ENCODE measurements at regions not wholly inside any gene's neighbourhood (a gene's known extent, or its start where the extent isn't known, plus 50 kb on each side); places are given as distances from the start of the nearest gene placed in this dataset.

DNA sequence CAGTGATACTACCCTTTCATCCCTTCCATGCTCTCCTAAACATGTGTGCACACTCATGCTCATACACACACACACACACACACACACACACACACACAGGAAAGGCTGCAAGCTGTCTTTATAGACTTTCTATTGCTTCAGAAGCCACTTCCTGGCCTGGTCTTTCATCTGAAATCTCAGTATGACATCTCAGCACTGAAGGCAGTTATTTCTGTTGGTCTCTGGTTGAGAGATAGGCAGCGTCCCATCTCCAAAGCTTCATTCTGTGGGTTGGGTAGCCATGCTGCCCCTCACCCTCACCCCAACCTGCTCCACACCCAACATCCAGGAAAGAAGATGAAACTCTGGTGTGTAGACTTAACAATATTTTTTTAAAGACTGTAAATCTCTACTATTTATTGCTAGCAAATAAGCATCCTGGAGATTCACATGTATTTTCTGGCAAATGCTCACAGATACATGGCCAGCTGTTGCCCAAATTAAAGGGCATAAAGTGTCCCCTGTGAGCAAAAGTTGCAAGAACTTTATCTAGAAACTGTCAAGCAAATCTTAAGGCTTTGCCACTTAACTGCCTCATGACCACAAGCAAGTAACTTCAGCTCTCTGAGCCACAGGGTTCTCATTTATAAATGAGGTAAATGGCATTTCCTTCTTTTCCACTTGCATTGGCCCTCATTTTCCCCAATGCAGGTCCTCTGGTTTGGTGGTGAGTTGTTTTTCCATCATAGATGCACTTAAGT lies 189.8 kb upstream of the AFF2 start:
- no peaks in the 10 kb centered on the region for H3K27me3 ChIP-seq (ENCODE audit: insufficient read depth, low read length)
- no peak overlapping the region for H3K9ac ChIP-seq (ENCODE audit: low read depth, low read length)

DNA sequence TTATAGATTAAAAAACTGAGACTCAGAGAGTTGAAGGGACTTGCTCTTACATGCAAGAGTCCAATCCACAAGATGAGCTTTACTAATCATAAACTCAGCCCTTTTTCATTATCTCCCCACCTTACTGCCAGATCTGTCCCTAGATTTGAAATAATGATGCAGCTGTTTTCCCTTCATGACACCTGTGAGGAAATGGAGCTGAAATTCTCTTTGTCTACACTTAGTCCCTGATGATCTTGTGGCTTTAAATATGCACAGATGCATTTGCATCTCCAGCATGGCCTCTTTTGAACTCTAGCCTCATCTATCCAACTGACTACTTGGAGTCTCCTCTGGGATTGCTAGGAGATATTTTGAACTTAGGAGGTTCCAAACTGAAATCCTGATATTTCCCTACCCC lies 188.9 kb upstream of the AFF2 start:
- Histone ChIP-seq H3K4me3 (ENCODE audit: low read length) (no peak overlapping the region), H3K27me3 (ENCODE audit: insufficient read depth, low read length) (no peaks in the 10 kb centered on the region), H3K27ac (ENCODE audit: low read length) (no peak overlapping the region), H3K4me1 (ENCODE audit: insufficient read depth, low read length) (no peaks in the 10 kb centered on the region), H3K9me3 (ENCODE audit: insufficient read depth, low read depth, low read length) (no peaks in the 10 kb centered on the region), H3K9ac (ENCODE audit: low read depth, low read length) (no peak overlapping the region), H3K36me3 (ENCODE audit: insufficient read depth, low read depth, low read length) (no peaks in the 10 kb centered on the region)

More for the DNA sequence above, 189.8 kb upstream of the AFF2 start:
- Histone ChIP-seq H3K27ac (ENCODE audit: low read length) (no peak overlapping the region), H3K4me3 (ENCODE audit: low read length) (no peak overlapping the region), H3K4me1 (ENCODE audit: insufficient read depth, low read length) (no peaks in the 10 kb centered on the region), H3K36me3 (ENCODE audit: insufficient read depth, low read depth, low read length) (no peaks in the 10 kb centered on the region), H3K9me3 (ENCODE audit: insufficient read depth, low read depth, low read length) (no peaks in the 10 kb centered on the region)

DNA sequence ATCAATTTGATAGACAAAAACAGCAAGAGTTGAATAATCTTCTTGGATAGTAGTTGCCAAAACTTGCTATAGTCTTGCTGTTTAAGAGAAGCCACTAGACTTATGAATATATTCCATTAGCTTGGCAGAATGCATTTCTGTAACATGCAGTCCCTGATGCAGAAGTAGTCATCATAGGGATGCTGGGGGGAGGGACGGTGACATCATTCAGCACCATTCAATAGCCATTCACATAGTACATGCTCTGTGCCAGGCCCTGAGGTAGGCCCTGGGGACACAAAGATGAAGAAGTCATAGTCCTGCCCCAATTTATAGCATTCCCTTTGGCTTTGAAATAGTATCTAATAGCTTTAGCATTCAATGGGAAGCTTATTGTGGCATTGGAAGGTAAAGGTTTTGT lies 185.5 kb upstream of the AFF2 start:
- Histone ChIP-seq H3K9me3 (ENCODE audit: insufficient read depth, low read depth, low read length) (no peaks in the 10 kb centered on the region), H3K27ac (ENCODE audit: low read length) (no peak overlapping the region), H3K4me1 (ENCODE audit: insufficient read depth, low read length) (no peaks in the 10 kb centered on the region), H3K4me3 (ENCODE audit: low read length) (no peak overlapping the region), H3K9ac (ENCODE audit: low read depth, low read length) (no peak overlapping the region), H3K27me3 (ENCODE audit: insufficient read depth, low read length) (no peaks in the 10 kb centered on the region), H3K36me3 (ENCODE audit: insufficient read depth, low read depth, low read length) (no peaks in the 10 kb centered on the region)

DNA sequence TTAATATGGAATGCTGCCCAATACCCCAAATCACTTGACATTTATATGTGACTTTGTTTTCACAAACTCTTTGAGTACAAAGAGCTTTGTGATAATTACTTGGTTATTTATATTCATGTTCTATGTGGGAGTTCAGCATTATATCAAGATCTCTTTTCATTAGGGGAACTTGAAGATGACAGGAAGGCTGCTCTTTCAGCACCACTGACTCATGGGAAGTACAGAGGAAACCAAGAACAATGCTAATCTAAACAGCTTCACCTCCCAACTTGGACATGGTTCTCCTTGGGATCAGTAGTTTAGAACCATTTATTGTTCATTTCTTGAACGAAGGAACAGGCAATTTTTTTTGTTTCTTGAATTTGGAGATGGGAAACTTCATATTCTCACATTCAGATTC lies 184.0 kb upstream of the AFF2 start:
- Histone ChIP-seq H3K4me1 (ENCODE audit: insufficient read depth, low read length) (no peaks in the 10 kb centered on the region), H3K27me3 (ENCODE audit: insufficient read depth, low read length) (no peaks in the 10 kb centered on the region), H3K9ac (ENCODE audit: low read depth, low read length) (no peak overlapping the region), H3K9me3 (ENCODE audit: insufficient read depth, low read depth, low read length) (no peaks in the 10 kb centered on the region), H3K4me3 (ENCODE audit: low read length) (no peak overlapping the region), H3K27ac (ENCODE audit: low read length) (no peak overlapping the region), H3K36me3 (ENCODE audit: insufficient read depth, low read depth, low read length) (no peaks in the 10 kb centered on the region)

DNA sequence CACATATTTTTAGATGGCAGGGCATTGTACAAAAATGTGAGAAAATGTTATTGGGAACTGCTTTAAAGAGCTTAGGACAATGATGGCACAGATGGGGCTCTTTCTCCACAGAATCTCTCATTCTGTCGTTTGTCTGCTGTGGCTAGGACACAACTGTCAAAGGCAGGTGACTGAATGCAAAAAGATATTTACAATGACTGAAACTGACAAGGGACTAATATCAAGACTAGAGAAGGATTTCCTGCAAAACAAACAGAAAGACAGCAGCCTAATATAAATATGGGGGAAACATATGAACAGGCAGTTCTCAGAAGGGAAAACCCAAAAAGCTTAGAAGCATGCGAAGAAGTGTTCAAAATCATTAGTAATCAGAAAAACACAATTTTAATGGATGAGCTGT lies 177.5 kb upstream of the AFF2 start:
- Histone ChIP-seq H3K9me3 (ENCODE audit: insufficient read depth, low read depth, low read length) (no peaks in the 10 kb centered on the region), H3K4me3 (ENCODE audit: low read length) (no peak overlapping the region), H3K36me3 (ENCODE audit: insufficient read depth, low read depth, low read length) (no peaks in the 10 kb centered on the region), H3K9ac (ENCODE audit: low read depth, low read length) (no peak overlapping the region), H3K27me3 (ENCODE audit: insufficient read depth, low read length) (no peaks in the 10 kb centered on the region), H3K27ac (ENCODE audit: low read length) (no peak overlapping the region), H3K4me1 (ENCODE audit: insufficient read depth, low read length) (no peaks in the 10 kb centered on the region)

DNA sequence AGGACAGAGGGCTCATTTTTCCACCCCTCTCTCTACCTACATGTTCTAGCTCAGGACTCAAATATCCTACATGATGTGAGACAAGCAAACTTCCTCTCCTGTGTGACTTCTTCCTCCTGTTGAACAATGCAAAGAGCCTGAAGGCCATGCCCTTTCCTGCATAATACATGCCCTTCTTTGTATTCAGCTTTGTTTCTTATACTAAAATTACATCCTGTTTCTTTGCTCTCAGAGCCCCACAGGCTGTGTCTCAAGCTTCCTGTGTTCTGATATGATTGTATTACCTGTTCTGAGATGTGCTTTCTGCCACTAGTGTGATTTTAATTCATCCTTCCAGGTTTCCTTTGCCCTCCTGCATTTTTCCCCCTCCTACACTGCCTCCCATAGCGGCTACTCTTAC lies 166.4 kb upstream of the AFF2 start:
- no peaks in the 10 kb centered on the region for H3K4me1 ChIP-seq (ENCODE audit: insufficient read depth, low read length)
- no peak overlapping the region for H3K4me3 ChIP-seq (ENCODE audit: low read length)
- no peaks in the 10 kb centered on the region for H3K36me3 ChIP-seq (ENCODE audit: insufficient read depth, low read depth, low read length)
- no peak overlapping the region for H3K27ac ChIP-seq (ENCODE audit: low read length)
- no peaks in the 10 kb centered on the region for H3K9me3 ChIP-seq (ENCODE audit: insufficient read depth, low read depth, low read length)
- no peaks in the 10 kb centered on the region for H3K27me3 ChIP-seq (ENCODE audit: insufficient read depth, low read length)
- no peak overlapping the region for H3K9ac ChIP-seq (ENCODE audit: low read depth, low read length)

DNA sequence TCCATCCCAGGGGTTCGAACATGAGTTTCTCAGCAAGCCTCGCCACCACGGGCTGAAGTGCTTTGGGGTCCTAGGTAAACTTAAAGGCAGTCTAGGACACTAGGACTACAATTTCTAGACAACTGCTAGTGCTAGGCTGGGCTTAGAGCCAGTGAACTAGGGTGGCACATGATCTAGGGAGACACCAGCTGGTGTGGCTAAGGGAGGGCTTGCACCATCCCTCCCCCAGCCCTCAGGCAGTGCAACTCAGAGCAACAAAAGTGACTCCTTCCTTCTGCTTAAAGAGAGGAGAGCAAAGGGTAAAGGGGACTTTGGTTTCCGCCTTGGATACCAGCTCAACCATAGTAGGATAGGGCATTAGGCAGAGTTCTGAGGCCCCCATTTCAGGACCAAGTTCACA lies 162.5 kb upstream of the AFF2 start:
- Histone ChIP-seq H3K4me1 (ENCODE audit: insufficient read depth, low read length) (no peaks in the 10 kb centered on the region), H3K9me3 (ENCODE audit: insufficient read depth, low read depth, low read length) (no peaks in the 10 kb centered on the region), H3K27ac (ENCODE audit: low read length) (no peak overlapping the region), H3K4me3 (ENCODE audit: low read length) (no peak overlapping the region), H3K9ac (ENCODE audit: low read depth, low read length) (no peak overlapping the region), H3K36me3 (ENCODE audit: insufficient read depth, low read depth, low read length) (no peaks in the 10 kb centered on the region), H3K27me3 (ENCODE audit: insufficient read depth, low read length) (no peaks in the 10 kb centered on the region)

DNA sequence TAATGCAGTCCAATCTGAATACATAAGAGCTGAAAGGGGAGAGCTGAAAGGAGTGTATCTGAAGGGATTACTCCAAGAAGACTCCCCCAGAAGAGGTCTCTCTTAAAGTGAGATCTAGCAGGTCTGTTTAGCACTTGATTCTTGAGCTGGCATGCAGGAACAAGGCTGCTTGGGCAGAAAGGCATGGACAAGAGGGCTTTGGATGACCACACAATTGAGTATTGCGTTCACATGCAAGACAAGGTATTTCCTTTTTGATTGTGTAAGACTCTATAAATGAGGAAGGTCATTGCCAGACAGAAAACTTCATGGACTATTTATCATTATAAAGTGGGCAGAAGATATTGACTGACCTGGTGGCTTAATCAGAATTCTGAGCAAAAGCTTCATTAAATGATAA lies 145.5 kb upstream of the AFF2 start:
- no peaks in the 10 kb centered on the region for H3K36me3 ChIP-seq (ENCODE audit: insufficient read depth, low read depth, low read length)
- no peak overlapping the region for H3K9ac ChIP-seq (ENCODE audit: low read depth, low read length)
- no peak overlapping the region for H3K4me3 ChIP-seq (ENCODE audit: low read length)
- no peak overlapping the region for H3K27ac ChIP-seq (ENCODE audit: low read length)
- H3K4me1 ChIP-seq (ENCODE audit: insufficient read depth, low read length) = no peaks in the 10 kb centered on the region
- H3K27me3 ChIP-seq (ENCODE audit: insufficient read depth, low read length) = no peaks in the 10 kb centered on the region
- no peaks in the 10 kb centered on the region for H3K9me3 ChIP-seq (ENCODE audit: insufficient read depth, low read depth, low read length)

DNA sequence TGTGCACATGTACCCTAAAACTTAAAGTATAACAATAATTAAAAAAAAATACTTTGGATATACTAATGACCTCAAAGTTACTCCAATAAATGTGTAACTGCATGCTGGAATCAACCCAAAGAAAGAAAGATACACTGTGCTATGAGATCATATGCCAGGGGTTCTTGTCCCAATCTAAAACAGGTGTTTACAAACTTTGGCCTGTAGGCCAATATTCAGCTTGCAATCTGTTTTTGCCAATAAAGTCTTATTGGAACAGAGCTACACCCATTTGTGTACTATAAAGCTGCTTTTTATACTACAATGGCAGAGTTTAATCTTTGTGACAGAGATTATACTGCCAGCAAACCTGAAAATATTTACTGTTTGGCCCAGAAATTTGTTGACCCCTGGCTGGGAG lies 138.8 kb upstream of the AFF2 start:
- Histone ChIP-seq H3K9ac (ENCODE audit: low read depth, low read length) (no peak overlapping the region), H3K4me1 (ENCODE audit: insufficient read depth, low read length) (no peaks in the 10 kb centered on the region), H3K9me3 (ENCODE audit: insufficient read depth, low read depth, low read length) (no peaks in the 10 kb centered on the region), H3K27me3 (ENCODE audit: insufficient read depth, low read length) (no peaks in the 10 kb centered on the region), H3K36me3 (ENCODE audit: insufficient read depth, low read depth, low read length) (no peaks in the 10 kb centered on the region), H3K27ac (ENCODE audit: low read length) (no peak overlapping the region), H3K4me3 (ENCODE audit: low read length) (no peak overlapping the region)

DNA sequence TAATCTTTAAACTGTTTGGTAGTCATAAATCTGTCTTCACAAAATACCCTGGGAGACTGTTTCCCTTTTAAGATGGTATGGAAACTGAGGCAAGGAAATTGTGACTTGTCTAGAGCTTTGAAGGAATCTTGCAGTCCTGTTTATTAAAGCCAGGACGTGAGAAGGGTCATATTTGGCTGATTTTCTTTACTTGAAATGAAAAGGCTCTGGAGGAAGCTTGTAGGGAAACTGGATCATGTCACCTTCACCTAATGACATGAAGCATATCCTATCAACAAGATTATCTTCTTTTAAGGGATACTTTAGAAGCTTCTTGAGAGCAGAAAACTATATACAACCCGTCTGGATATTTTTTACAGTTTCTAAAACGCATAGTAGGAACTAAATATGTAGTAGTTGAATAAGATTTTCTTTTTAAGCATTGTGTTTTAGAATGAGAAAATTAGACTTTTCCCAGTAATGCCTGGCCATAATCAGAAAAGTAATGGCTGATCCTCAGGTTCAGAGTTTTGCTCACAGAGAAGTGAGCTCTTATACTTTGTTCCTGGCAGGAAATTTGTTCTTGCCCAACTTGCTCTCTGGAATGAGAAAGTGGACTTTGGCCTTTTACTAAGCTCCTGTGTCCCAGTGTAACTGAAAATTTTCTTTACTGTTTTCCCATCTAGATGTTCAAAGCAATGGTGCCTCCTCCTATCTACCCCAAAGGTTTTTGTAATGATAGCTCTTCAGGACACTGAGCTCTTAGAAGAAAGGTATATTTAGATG lies 136.8 kb upstream of the AFF2 start:
- no peaks in the 10 kb centered on the region for H3K9me3 ChIP-seq (ENCODE audit: insufficient read depth, low read depth, low read length)

DNA sequence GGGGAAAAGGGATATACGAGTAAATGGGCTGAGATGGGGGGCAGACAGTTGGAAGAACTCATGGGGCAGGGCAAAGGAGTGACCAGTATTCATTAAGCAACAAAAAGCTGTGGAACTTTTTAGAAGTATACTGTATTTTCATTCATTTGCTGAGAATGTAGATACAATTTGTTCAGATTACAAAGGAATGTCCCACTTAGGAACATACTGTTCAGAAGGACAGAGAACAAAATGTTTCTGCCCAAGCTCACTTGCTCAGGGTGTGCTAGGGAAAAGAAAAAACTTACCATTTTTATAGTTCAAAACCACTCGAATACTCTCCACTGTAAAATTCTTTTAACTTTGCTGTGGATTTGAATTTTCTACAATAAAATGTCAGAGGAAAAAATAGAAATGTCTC lies 135.2 kb upstream of the AFF2 start:
- Histone ChIP-seq H3K27me3 (ENCODE audit: insufficient read depth, low read length) (no peaks in the 10 kb centered on the region), H3K9me3 (ENCODE audit: insufficient read depth, low read depth, low read length) (no peaks in the 10 kb centered on the region), H3K4me1 (ENCODE audit: insufficient read depth, low read length) (no peaks in the 10 kb centered on the region), H3K9ac (ENCODE audit: low read depth, low read length) (no peak overlapping the region), H3K36me3 (ENCODE audit: insufficient read depth, low read depth, low read length) (no peaks in the 10 kb centered on the region), H3K4me3 (ENCODE audit: low read length) (no peak overlapping the region), H3K27ac (ENCODE audit: low read length) (no peak overlapping the region)

More for the DNA sequence above, 136.8 kb upstream of the AFF2 start:
- Histone ChIP-seq H3K27me3 (ENCODE audit: insufficient read depth, low read length) (no peaks in the 10 kb centered on the region), H3K4me3 (ENCODE audit: low read length) (no peak overlapping the region), H3K36me3 (ENCODE audit: insufficient read depth, low read depth, low read length) (no peaks in the 10 kb centered on the region), H3K4me1 (ENCODE audit: insufficient read depth, low read length) (no peaks in the 10 kb centered on the region), H3K27ac (ENCODE audit: low read length) (no peak overlapping the region), H3K9ac (ENCODE audit: low read depth, low read length) (no peak overlapping the region)

DNA sequence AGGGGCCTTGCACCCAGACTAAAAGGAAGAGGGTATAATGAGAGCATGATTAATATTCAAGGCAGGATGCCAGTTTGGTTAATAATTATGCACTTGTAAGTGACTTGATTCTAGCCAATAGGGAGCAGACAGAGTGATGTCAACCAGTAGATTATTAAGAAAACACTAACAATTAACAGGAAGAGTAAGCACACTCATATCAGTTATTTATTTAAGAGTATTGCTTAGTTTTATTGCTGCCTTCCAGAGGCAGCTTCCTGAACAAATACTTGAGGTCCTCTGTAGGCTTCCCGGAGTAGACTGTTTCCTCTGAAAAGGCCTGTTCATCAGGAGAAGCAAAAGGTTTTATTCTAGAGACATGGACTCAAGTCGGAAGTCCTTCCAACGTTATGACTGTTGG lies 129.1 kb upstream of the AFF2 start:
- Histone ChIP-seq H3K27ac (ENCODE audit: low read length) (no peak overlapping the region), H3K27me3 (ENCODE audit: insufficient read depth, low read length) (no peaks in the 10 kb centered on the region), H3K9me3 (ENCODE audit: insufficient read depth, low read depth, low read length) (no peaks in the 10 kb centered on the region), H3K9ac (ENCODE audit: low read depth, low read length) (no peak overlapping the region), H3K36me3 (ENCODE audit: insufficient read depth, low read depth, low read length) (no peaks in the 10 kb centered on the region), H3K4me1 (ENCODE audit: insufficient read depth, low read length) (no peaks in the 10 kb centered on the region), H3K4me3 (ENCODE audit: low read length) (no peak overlapping the region)

Data from iPS-20b (cell line).